IPS-NIHi11 (cell line): ENCODE measurements at regions not wholly inside any gene's neighbourhood (a gene's known extent, or its start where the extent isn't known, plus 50 kb on each side); places are given as distances from the start of the nearest gene placed in this dataset.
"Not testable (repeated sequence)": the region's sequence is repeated elsewhere in the genome, so short reads cannot be mapped to it uniquely, and the experiment has no call there.

Experiments
- DNase-seq: peaks from one replicate; pipeline ENCODE4 v3.0.0; 2012; ENCODE audit warnings: mixed read lengths, low spot score

DNA sequence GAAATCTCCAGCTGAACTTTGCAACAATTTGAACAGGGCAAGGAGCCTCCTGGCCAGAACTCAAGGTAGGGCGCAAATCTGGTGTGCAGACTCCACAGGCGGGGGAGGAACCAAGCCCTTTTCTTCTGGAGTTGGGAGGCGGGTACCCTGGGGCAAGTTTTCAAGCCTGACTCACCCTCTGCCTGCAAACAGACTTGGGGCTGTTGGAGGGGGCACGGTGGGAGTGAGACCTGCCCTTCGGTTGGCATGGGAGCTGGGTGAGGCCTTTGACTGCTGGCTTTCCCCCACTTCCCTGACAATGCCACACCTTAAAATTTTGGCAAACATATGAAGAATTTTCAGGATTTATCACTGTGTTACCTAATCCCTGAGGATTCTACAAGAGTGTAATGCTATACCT is 709.8 kb upstream of the DIAPH2 start:
- DNase-seq: no peak

DNA sequence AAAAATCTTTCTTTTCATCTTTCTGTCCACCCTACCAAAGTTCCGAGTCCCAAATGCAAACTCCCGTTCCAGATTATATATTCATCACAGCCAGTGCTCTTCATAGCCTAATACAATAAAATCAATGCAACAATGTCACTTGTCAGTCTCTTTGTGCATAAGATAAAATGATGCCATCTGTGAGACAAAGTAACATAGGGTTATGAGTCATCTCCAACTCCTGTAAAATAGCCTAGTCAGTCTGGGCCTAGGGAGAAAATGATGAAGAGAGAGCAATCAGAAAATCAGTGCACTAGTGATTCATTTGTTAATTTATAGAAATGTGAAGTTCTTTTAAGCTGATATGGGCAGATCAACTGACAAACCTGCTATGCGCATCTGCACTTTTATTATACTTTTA is 689.1 kb upstream of the DIAPH2 start:
- DNase-seq: no peak

DNA sequence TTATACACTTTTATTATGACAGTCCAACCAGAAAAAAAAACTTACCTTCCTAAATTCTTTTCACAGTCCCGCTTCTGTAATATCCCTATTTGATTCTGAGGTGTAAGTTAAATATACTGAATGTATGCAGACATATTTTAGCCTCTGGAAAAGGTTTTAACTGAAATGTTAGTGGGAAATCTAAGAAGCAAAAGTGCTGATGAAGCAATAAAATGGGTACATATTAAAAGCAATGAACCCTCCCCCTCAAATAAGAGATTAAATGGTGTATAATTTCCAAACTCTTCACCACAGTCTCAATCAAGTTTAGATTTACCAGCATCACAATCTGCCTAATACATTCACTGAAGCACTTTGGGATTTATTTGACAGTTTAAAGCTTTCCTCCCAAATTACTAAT is 688.3 kb upstream of the DIAPH2 start:
- no peak for DNase-seq

DNA sequence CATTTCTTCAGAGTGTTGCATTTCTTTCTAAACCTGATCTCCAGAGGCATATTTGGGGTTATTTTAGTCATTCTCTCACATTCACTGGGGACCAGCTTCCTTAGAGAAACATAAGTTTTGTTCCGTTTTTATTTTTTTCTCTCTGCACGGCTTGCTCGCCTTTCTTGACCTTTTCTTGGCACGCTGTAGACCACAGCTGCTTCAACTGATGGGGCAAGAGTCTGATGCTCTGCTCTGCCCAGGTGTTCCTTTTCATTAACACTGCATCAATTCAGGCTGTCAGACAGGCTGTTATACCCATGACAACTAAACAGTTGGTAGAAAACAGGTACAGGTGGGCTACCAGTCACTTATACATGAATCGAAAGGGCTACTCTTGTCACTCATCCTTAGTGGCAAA is 682.2 kb upstream of the DIAPH2 start:
- no peak for DNase-seq

DNA sequence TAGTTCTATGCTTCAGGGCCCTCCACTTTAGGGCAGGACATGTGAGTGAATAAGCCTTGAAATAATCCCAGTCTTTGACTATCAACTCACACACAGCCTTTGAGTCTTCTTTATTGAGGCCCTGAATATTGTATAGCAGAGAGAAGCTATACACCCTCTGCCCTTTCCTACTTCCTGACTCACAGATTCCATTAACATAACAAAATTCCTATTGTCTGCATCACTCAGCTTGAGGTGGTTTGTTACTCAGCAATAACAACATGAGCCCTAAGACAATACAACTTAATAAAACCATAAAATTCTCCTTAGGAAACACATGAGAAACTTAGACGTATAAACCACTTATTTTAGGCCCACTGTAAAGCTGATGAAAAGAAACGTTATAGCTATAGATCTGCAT is 680.3 kb upstream of the DIAPH2 start:
- DNase-seq: no peak

DNA sequence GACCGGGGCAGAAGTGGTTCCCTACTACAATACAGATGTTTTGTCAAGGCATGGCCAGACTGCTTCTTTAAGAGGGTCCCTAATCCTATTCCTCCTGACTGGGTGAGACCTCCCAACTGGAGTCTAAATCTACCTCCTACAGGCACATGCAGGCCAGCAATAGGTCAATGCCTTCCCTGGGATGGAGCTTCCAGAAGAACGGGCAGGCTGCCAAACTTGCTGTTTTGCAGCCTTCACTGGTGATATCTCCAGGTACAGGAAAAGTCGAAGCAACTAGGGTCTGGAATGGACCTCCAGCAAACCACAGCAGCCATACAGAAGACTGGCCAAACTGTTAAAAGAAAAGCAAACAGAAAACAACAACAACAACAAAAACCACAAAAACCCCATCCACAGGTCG is 678.4 kb upstream of the DIAPH2 start:
- DNase-seq: no peak

DNA sequence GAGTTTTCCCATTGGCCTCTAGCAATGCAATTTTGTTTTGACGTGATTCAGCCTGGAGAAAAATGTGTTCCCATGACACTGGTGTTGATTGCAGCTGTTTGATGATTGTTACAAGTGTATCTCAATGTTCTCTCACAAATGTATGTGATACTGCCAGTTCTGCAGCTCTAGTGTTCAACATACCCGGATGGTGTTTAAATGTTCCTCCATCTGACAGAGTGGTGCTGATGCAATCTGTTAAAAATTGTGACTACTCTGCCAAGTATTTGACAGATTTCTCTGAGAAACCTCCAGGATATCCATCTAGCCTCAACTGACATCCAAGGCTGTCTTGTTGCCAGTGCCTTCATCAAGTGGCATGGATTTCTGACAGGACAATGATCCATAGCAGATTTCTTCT is 657.2 kb upstream of the DIAPH2 start:
- DNase-seq: no peak

DNA sequence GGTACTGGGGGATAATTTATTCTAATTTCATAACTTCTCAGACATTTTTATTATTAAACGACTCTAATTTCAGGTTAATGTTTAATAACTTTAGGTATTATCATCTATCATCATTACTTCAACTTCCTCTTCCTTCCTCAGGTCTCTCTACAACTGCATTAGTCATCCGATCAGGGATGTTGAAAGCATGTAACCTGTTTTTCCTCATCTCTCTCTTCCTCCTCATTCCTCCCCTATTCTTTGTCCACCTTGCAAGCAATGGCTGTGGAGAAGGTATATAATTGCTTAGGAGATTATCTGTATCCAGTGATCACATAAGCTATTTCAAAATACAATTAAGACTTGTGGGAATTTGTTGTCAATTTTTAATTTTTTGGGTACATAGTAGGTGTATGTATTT is 632.6 kb upstream of the DIAPH2 start:
- DNase-seq: no peak

DNA sequence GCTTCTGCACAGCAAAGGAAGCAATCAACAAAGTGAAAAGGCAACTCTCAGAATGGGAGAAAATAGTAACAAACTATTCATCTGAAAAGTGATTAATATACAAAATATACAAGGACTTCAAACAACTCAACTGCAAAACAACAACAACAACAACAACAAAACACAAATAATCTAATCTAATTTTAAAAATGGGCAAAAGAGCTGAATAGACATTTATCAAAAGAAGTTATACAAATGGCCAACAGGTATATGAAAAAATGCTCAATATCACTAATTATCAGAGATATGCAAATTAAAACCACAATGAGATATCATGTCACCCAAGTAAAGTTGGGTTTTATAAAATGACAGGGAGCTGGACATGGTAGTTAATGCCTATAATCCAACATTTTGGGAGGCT is 602.8 kb upstream of the DIAPH2 start:
- DNase-seq: no peak

DNA sequence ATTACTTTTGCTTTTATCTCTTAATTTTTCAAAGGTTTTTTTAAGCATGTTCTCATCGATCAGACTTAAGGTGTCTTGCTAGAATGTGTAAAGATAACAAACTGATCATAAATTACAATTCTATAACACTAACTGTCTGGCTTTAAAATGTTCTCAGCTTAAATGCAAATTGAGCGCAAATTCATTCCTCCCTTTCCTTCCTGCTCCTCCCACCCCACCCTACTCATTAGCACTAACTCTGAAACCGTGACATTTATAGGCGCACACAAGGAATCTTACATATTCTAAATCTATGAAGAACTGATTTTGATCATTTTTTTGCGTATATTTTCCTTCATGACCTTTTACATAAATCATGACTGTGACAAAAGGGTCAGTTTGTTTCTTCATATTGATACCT is 590.0 kb upstream of the DIAPH2 start:
- DNase-seq: no peak

DNA sequence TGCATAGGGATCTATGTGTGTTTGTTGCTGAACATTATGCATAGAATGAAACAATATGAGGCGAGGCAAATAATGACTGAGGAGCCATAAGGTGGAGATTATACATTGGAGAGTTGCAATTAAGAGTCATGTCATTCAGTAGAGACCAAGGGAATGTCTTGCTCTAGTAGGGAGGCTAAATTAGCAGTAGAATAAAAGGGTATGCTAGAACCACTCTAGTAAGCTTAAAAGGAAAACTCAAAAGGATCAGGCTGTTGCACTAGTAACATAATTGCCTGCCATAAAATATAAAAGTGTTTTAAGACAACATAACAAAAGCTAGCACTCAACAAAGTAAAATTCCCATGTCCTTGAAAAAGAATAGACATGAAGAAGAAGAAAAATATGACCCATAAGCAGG is 586.2 kb upstream of the DIAPH2 start:
- DNase-seq: no peak

DNA sequence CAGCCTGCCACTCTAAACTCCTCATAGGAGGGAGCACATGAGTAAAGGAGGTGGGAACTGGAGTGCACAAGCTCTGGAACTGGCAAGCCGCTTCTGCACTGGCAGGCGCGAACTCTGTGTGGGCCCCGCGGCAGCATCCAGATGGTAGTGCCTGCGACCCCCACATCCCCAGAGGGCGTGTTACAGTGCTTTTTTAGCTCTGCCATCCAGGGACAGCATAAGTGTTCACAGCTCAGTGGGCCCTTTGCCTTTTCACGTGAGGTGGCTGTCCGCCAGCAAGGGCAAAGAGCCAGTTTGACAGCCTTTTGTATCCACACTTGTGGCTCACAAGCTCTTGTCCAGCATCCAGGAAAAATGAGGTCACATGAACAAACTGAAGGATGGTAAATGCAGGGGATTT is 581.6 kb upstream of the DIAPH2 start:
- DNase-seq: no peak

DNA sequence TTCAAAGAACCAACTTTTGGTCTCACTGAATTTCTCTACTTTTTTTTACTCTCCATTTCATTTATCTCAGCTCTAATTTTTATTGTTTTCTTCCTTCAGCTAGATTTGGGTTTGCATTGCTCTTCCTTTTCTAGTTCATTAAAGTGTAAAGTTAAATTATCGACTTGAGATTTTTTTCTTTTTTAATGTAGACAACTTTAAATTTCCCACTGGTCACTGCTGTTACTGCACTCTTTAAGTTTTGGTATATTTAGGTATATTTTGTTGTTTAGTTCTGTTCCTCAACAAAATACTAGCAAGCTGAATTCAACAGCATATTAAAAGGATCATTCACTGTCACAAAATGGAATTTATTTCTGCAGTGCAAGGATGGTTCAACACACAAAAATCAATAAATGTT is 572.0 kb upstream of the DIAPH2 start:
- DNase-seq: no peak

DNA sequence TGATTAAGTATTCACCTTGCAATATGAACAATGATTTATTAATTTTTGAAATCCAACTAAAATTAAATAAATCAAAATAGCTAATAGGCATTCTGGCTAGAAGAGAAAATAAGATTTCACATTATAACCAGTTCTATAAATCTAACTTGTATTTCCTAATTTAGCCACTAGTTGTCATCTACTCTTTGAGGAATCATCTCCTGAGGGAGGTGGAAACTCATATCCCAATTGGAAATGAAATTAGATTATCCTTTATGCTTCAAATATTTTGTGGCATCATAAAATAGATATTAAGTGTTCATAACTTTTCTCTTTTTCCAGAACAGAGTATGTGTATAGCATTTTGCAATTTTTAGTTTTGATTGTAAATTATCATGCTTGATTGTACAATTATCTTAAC is 558.5 kb upstream of the DIAPH2 start:
- no peak for DNase-seq

DNA sequence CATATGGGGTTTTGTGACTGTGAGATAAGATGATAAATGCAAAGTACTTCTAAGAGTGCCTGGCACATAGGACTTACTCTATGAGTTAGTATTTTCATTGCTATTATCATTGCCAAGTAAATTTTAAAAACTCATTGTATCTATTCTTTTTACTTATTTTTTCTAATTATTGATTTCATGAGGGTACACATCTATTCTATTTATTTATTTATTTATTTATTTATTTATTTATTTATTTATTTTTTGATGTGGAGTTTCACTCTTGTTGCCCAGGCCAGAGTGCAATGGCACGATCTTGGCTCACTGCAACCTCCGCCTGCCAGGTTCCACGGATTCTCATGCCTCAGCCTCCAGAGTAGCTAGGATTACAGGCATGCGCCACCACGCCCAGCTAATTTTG is 556.6 kb upstream of the DIAPH2 start:
- not testable (repeated sequence) for DNase-seq

DNA sequence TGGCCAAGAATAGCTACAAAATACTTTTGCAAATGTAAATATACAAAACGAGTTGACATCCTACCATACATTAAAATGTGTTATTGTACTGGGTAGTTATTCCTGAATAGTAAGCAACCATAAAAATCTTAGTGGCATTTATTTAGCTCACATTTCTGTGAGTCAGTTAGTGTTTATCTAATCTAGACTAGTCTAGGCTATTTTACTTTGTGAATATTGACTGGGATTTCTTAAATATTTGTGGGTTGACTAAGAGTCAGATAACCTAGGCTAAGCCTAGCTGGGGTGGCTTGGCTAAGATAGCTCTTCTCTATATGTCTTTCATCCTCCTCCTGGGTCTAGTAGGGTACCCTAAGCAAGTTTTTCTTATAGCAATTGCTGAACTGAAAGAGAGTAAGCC is 543.8 kb upstream of the DIAPH2 start:
- DNase-seq: no peak

DNA sequence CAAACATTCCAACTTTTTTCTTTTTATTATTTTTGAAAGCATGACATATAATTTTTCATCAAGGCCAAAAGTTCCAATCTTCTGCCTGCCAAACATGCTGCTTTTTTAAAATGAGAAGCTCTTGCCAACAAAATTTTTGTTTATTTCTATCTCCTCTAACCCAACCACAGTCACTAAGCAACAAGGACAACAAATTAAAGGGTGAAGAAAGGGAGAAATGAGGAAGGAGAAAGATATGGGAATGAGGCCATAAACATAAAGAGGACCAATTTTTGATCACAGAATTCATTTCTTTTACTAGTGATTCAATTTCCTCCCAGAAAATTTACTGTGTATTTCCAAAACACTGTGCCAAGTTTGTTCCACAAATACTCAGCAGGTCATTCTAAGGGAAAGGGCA is 537.0 kb upstream of the DIAPH2 start:
- DNase-seq: no peak

DNA sequence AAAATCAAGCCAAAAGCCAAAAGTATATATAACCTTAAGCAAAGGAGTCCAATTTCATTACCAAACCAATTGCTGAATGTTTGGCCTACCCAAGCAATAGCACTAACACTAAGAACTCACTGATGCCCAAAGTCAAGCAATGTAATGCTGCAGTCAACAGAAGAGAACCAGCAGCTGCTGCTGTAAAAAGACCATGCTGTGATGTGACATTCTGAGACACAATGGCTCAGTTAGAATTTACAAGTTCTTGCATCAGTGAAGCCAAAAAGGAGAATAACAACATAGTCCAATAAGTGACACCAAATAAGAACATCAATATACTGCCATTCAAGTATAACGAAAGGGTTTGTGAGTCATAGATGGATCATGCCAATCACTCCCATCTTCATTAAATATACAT is 514.0 kb upstream of the DIAPH2 start:
- DNase-seq: no peak

DNA sequence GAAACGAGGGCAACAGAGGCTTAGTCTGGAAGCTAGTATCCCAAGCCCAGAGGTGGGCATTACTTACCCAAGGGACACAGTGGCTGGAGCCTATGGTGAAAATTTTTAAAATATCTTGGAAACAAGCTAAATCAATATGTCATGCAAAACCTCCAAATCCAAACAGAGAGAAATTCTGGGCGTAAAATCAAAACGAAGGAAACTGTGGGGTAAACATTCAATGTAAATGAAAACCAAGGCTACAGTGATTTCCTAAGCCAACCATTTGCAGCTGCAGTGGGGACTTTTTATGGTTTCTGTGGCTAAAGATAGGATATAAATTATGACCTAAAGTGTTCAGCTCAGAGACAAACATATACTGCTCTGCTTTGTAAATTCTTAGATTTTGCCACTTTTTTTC is 507.7 kb upstream of the DIAPH2 start:
- DNase-seq: no peak

DNA sequence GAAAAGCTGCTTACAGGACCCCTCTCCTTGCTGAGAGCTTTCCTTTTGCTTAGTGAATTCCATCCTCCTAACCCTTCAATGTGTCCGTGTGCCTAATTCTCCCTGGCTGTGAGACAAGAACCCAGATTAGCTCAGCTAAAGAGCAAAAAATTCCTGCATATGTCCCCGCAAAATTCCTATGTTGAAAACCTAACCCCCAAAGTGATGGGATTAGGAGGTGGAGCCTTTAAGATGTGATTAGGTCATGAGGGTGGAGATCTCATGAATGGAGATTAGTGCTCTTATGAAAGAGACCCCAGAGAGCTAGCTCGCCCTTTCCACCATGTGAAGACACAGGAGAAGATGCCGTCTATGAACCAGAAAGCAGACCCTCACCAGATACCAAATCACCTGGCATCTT is 503.0 kb upstream of the DIAPH2 start:
- no peak for DNase-seq

DNA sequence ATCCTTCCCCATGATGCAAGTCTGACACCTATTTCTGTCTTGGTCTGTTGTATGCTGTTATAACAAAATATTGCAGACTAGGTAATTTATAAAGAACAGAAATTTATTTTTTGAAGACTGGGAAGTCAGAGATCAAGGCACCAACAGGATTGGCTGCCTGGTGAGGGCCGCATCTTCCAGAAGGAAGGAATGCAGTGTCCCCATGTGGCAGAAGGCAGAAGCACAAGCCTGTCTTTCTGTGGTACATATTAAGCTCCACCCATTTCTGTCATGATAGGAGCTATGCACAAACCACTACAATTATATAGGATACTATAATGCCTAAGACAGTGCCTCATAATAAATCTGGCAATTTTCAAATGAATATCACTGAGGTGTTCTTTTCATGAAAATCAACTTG is 502.3 kb upstream of the DIAPH2 start:
- DNase-seq: peak; percentile 26

DNA sequence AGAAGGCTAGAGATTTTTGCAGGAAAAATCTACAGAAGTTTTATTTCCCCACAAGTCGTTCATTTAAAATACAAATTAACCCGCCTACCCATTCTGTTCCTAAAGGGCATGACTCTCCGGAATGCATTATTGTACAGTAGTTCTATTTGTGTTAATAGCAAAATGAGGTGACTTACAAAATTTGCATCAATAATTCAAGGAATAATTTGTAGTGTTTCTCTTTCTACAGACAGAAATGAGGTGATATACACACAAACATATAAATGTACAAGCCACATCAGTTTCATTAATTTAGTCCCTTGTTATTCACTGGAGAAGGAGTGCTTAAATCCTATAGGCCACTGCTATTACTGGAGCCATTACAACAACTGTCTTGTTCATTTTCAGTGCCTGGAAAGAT is 501.3 kb upstream of the DIAPH2 start:
- no peak for DNase-seq

DNA sequence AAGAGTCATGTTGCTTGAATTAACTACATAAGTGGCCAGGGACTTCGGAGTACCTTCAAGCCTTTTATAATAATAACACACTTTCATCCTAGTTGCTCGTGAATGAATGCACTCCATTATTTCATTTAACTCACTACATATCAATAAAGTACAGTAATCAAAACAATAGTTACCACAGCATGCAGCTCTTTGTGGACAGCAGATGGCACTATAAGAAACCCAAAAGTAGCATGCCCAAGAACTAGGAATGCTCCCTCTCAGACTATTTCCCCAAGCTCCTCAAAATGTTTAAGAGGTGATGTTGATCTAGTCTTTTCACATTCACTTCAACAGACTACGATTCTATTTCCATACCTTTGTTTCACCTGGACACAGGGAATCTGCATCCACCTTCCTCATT is 500.8 kb upstream of the DIAPH2 start:
- peak; percentile 3 for DNase-seq

DNA sequence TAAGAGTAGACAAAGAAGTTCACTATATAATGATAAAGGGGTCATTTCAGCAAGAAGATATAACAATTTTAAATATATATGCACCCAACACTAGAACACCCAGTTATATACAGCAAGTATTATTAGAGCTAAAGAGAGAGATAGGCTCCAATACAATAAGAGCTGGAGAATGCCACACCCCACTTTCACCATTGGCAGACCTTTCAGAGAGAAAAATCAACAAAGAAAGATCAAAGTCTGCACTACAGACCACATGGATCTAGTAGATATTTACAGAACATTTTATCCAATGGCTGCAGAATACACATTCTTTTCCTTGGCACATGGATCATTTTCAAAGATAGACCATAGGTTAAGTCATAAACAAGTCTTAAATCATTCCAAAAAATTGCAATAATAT is 479.7 kb upstream of the DIAPH2 start:
- no peak for DNase-seq

DNA sequence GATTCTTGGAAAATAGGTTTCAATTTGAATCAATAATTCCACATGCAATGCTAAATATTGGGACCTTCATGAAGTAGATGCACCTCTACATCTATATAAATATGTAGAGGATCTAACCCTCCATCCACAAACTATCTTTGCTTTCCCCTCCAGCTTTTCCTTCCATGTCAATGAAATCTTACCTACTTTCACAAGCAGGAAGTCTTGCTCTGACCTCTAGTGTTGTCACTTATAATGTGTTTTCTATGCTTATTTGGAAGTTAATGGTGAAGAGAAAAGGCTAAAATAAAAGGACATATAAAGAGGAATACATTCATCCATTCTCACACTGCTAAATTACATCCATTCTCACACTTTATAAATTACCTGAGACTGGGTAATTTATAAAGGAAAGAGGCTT is 472.7 kb upstream of the DIAPH2 start:
- no peak for DNase-seq

DNA sequence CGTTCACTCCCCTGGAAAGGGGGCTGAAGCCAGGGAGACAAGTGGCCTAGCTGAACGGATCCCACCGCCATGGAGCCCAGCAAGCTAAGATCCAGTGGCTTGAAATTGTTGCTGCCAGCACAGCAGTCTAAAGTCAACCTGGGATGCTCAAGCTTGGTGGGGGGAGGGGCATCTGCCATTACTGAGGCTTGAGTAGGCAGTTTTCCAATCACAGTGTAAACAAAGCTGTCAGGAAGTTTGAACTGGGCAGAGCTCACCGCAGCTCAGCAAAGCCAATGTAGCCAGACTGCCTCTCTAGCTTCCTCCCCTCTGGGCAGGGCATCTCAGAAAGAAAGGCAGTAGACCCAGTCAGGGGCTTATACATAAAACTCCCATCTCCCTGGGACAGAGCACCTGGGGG is 470.0 kb upstream of the DIAPH2 start:
- DNase-seq: not testable (repeated sequence)
